ENCODE measurements at regions not wholly inside any gene's neighbourhood (a gene's known extent, or its start where the extent isn't known, plus 50 kb on each side); places are given as distances from the start of the nearest gene placed in this dataset.
A peak's percentile ranks its signal among the peaks of the same experiment; 100 is the strongest.

DNA sequence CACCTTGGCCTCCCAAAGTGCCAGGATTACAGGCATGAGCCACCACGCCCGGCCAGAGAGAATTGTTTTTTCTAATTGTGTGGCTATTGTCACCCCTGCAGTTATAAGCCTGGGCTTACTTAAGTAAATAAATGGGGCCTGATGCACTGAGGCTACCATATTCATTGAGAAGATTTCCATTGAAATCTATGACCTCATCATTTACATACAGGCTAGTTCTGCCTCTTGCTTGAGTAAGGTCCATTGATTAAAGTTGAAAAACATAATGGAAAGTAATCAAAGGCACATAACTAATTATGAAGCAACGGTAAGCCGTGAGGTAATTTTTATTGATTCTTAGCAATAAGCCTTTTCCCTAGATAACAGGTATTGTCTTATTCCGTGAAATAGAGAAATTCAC lies 788.9 kb downstream of the ADGRL2 start:
- TF ChIP-seq CTCF (conservative IDR thresholded peaks at IDR 0.05; ENCODE audit: low read depth, low read length): no peak
- no peak overlapping the region for H3K4me3 ChIP-seq (ENCODE audit: low read depth, low read length)
- DNase-seq (ENCODE audit: low read depth): no peak

DNA sequence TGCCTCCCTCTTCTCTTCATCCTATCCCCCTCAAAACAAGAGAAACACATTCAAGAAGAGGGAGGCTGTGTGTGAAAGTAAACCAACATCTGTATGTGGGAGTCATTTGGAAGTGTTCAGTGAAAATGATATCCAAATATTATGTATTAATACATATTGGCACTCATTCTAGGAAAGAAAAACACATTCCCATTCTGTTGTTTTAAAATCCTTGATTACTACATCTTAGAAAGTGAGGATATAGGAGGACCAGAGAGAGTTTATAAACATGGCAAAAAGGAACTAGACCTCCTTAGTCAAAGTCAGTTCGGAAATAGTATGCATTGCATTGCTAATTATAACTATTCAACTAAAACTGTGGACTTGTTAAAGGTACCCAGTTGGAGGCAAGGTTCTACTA lies 786.6 kb downstream of the ADGRL2 start:
- no peak for TF ChIP-seq CTCF (conservative IDR thresholded peaks at IDR 0.05; ENCODE audit: low read depth, low read length)
- no peak overlapping the region for H3K4me3 ChIP-seq (ENCODE audit: low read depth, low read length)
- no peak for DNase-seq (ENCODE audit: low read depth)

- no peak overlapping the region for H3K4me3 ChIP-seq (ENCODE audit: low read depth, low read length)
- no peak for TF ChIP-seq CTCF (conservative IDR thresholded peaks at IDR 0.05; ENCODE audit: low read depth, low read length)
- no peak for DNase-seq (ENCODE audit: low read depth)
Measured at GRCh38 chr1:82586473-82586872, 785.7 kb downstream of the ADGRL2 start.

DNA sequence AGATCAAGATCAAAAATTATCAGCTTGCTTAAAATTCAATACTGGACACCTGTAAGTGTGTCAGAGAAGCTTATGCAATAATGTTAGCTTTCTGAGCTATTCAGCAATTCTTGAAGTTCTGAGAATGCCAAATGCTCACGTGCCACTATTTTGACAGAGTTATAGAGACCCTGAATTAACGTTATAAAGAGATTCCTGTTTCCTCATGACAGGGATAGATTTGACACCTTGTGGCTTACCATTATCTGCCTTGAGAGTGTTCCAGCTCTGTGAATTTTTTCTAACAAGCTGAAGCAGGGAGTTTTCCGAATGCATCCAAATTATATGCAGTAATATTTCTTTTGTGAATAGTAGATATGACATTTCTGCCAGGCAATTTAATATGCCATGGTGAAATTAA lies 781.6 kb downstream of the ADGRL2 start:
- no peak overlapping the region for H3K4me3 ChIP-seq (ENCODE audit: low read depth, low read length)
- no peak for DNase-seq (ENCODE audit: low read depth)
- TF ChIP-seq CTCF (conservative IDR thresholded peaks at IDR 0.05; ENCODE audit: low read depth, low read length): no peak

DNA sequence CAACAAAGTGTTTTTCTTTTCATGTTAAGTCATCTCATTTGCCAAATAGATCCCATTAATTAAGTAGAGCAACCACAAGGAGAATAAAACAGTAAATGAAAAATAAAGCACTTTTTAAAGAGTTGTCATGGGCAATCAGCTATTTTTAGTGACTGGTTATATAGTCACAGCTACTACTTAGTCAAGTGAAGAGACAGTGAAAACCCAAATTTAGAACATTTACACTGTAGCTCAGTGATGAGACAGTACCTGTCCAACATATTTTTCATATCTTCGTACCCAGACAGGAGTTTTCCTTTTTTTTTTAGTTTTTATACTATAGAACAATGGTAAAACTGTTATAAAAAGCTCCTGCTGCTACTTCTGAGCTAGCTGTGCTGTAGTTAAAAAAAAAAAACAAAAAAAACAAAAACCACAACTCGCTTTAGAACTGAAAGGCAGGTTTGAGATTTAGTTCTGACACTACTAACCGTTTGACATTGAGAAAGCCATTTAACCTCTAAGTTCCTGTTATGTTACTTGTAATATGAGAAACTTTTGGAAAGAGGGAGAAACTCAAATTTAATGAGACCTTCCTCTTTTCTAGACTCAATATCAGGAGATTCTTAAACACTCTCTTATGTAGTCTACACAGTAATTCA lies 777.5 kb downstream of the ADGRL2 start:
- no peak for DNase-seq (ENCODE audit: low read depth)
- TF ChIP-seq CTCF (conservative IDR thresholded peaks at IDR 0.05; ENCODE audit: low read depth, low read length): no peak
- no peak overlapping the region for H3K4me3 ChIP-seq (ENCODE audit: low read depth, low read length)

DNA sequence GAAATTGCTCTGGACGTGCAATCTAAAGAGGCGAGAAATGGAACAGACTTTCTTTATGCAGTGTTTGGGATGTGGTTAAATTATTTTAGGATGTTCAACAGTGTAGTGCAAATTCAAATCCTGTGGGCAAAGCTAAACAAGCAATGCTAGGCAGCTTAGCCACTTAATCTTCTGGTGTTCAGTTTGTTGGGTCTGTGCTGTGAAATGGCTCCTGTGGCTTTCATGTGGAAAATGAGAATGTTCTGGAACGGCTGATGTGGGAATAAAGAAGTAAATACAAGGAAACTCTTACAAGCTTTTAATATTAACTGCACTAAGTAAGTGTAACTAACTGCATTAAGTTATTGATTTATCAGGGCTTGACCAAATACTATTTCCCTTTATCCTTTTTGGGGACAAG lies 766.6 kb downstream of the ADGRL2 start:
- TF ChIP-seq CTCF (conservative IDR thresholded peaks at IDR 0.05; ENCODE audit: low read depth, low read length): no peak
- H3K4me3 ChIP-seq (ENCODE audit: low read depth, low read length): no peak overlapping the region
- DNase-seq (ENCODE audit: low read depth): no peak

DNA sequence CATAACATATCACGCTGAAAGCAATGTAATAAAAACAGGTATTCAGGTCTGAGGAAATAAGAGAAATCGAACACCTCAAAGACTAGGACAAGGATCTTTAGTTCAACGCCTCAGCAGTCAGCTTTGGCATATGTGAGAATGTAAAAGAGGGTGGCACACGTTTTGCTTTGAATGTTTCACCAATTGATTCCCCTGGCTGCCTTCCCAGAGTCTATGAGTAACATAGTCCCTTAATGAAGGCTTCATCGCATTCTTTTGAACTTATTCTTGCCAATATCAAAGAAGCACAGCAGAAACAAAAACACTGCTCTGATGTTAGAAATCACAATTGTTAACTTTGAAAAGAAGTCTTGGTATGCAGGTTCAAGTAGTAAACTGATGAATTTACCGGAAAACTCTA lies 764.8 kb downstream of the ADGRL2 start:
- DNase-seq (ENCODE audit: low read depth): peak; percentile 67
- TF ChIP-seq CTCF (conservative IDR thresholded peaks at IDR 0.05; ENCODE audit: low read depth, low read length): no peak
- no peak overlapping the region for H3K4me3 ChIP-seq (ENCODE audit: low read depth, low read length)
